ENCODE measurements at regions not wholly inside any gene's neighbourhood (a gene's known extent, or its start where the extent isn't known, plus 50 kb on each side); places are given as distances from the start of the nearest gene placed in this dataset.

- ChIA-PET CTCF (interaction anchor here (0.5 kb wide), 1 partner anchor 158 kb away, joined by 3 read pairs; no protein-coding TSS in a partner anchor), POLR2A (ENCODE audit: low non-redundant PET) (no interaction called here)
- TF ChIP-seq CTCF (conservative IDR thresholded peaks at IDR 0.05; ENCODE audit: low read depth): no peak
- H3K27ac ChIP-seq: no peak overlapping the region
- DNase-seq (ENCODE audit: low spot score): no peak
Observed at GRCh38 chr12:24404086-24404815, 454.8 kb upstream of the SOX5 start.

DNA sequence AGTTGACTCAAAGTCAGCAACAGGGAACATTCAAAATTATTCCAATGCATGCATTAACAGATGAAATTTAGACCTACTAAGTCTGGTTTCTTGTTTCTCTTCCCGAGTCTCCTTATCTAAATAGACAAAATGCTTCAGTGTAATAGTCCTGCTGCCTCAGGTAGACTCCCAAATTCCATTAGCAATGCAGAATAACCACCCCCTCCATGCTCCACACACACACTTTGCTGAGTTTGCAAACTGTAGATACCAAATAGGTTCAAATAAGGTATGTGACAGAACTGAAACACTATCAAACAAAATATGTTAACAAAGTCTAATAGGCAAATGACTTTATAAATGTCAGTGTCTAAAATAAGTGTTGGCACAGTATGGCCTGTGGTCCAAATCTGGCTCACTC is 451.1 kb upstream of the SOX5 start:
- TF ChIP-seq CTCF (conservative IDR thresholded peaks at IDR 0.05; ENCODE audit: low read depth): no peak
- H3K27ac ChIP-seq: no peak overlapping the region
- ChIA-PET CTCF (no interaction called here), POLR2A (ENCODE audit: low non-redundant PET) (no interaction called here)
- DNase-seq (ENCODE audit: low spot score): no peak

GRCh38 chr12:24398605-24399004 is 449.1 kb upstream of the SOX5 start:
- CTCF ChIA-PET: interaction anchor here (0.6 kb wide), 1 partner anchor 289 kb away, joined by 3 read pairs; no protein-coding TSS in a partner anchor
- no peak overlapping the region for H3K27ac ChIP-seq
- DNase-seq (ENCODE audit: low spot score): no peak
- POLR2A ChIA-PET (ENCODE audit: low non-redundant PET): no interaction called here
- TF ChIP-seq CTCF (conservative IDR thresholded peaks at IDR 0.05; ENCODE audit: low read depth): no peak

DNA sequence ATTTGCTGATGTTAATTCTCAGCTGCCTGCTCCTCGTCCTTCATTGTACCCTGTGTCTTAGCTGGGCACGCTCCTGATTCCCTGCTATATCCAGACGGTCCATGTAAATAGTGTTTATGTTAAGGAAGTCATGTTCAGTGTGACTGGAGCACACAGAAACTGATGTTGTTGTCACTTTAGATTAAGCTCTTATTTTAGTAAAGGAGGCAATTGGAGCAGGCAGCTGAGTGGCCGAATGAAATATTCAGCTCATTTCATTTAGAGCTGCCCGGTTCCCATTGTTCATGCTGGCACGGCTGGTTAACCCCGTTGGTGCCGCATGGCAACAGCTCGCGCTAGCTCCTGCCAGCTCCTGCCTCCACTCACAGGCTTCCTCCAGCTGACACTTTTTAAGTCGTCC is 446.8 kb upstream of the SOX5 start:
- no peak overlapping the region for H3K27ac ChIP-seq
- TF ChIP-seq CTCF (conservative IDR thresholded peaks at IDR 0.05; ENCODE audit: low read depth): no peak
- CTCF ChIA-PET: no interaction called here
- DNase-seq (ENCODE audit: low spot score): no peak
- POLR2A ChIA-PET (ENCODE audit: low non-redundant PET): no interaction called here

- no peak overlapping the region for H3K27ac ChIP-seq
- no peak for TF ChIP-seq CTCF (conservative IDR thresholded peaks at IDR 0.05; ENCODE audit: low read depth)
- ChIA-PET CTCF (no interaction called here), POLR2A (ENCODE audit: low non-redundant PET) (no interaction called here)
- DNase-seq (ENCODE audit: low spot score): no peak
Observed at GRCh38 chr12:24394246-24394645, 444.8 kb upstream of the SOX5 start.

DNA sequence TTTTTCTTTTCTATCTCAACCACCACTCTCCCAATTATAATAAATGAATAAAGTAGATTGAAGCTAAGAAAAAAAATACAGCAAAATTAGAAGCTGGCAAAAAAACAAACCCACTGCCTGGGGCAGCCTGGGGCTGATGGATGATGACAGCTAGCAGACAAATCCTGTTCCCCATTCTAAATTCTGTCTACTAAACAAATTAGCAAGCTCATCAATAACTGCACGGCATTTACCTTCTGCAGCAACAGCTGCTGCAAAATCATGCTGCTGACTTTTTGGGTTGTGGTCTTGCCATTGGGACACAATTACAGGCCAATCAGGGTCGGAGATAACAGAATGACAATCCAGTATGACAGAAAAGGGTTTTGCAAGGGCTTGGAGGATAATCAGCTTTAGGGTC is 443.6 kb upstream of the SOX5 start:
- CTCF ChIA-PET: no interaction called here

More for the DNA sequence above, 443.6 kb upstream of the SOX5 start:
- no peak overlapping the region for H3K27ac ChIP-seq
- TF ChIP-seq CTCF (conservative IDR thresholded peaks at IDR 0.05; ENCODE audit: low read depth): no peak
- DNase-seq (ENCODE audit: low spot score): no peak
- POLR2A ChIA-PET (ENCODE audit: low non-redundant PET): no interaction called here
